Iris pigment epithelial cell (primary cell): ENCODE measurements at regions not wholly inside any gene's neighbourhood (a gene's known extent, or its start where the extent isn't known, plus 50 kb on each side); places are given as distances from the start of the nearest gene placed in this dataset.

ENCODE experiments used
- DNase-seq: peaks from one replicate; pipeline ENCODE4 v3.0.0-alpha.2; 2011; ENCODE audit warnings: low read depth

GRCh38 chr20:50379049-50379990 lies 130.9 kb upstream of the PTPN1 start:
- DNase-seq: peak; percentile 92

- DNase-seq: no peak
Measured at GRCh38 chr20:50379991-50380696, 130.0 kb upstream of the PTPN1 start.

DNA sequence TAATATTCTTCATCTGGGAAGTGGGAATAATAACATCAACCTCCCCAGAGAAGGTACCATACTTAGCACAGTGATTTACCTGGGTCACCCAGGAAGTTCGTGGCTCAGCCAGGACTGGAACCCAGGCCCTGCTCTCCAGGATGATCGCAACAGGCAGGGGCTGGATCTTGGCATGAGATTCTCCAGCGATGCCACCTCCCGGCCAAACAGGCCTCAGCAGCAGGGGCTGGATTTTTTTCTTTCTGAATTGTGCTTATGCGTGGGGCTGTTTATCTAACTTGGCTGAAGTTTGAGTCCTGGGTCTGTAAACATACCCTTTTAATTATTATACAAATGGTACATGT lies 129.5 kb upstream of the PTPN1 start:
- peak; percentile 52 for DNase-seq

DNA sequence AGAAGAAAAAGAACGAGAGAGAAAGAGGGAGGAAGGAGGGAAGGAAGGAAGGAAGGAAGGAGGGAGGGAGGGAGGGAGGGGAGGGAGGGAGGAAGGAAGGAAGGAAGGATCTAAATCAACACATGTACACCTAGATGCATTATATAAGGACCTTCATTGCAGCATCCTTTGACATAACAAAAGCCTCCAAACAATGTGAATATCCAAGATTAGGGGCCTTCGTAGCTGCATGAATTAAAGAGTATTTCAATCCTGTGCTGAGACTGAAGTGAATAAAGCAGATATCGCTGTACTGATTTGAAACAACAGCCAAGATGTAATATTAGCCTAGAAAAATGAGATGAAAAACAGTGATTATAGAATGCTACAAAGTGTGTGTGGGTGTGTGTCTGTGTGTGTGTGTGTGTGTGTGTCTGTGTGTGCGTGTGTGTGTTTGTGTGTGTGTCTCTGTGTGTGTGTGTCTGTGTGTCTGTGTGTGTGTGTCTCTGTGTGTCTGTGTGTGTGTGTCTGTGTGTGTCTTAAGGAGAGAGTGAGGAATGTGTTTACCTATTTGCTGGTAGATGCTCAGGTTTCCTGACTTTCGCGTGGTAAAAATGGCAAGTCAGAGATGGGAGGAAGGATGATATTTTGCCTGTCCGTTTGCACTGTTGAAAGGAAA lies 129.0 kb upstream of the PTPN1 start:
- no peak for DNase-seq

DNA sequence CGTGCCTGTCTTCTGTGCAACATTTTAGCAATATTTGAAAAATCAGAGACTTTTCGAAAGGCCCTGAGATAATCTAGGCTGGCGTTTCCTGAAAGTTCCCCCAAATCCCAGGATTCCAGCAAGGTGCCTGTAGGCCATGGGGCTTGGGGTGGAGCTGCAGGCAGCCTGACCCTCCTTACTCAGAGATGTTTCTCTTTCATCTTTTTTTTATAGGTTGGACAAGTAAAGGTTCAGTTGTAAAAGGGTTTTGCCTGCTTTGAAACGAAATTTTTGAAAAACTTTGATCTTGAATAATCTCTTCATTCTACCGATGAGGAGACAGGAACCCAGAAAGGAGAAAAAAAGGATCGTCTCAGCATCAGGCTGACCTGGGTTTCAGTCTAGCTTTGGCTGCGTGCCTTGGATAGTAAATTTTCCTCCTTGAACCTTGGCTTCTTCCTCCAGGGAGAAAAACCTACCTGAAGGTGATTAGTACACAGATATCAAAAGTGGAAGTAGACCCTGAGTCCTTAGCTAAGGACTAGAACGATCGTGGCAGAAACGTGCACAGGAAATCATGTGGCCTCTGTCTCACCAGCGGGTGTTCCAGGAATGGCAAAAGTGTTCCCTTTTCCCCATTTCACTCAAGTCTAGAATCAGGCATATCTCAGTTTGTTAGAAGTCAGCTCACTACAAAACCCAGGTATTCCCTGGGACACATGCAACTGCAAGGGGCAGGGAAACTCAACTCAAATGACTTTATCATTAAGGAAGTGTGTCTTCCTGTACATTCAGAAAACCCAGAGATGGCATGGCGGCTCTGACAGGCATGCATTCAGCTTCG lies 128.2 kb upstream of the PTPN1 start:
- no peak for DNase-seq

DNA sequence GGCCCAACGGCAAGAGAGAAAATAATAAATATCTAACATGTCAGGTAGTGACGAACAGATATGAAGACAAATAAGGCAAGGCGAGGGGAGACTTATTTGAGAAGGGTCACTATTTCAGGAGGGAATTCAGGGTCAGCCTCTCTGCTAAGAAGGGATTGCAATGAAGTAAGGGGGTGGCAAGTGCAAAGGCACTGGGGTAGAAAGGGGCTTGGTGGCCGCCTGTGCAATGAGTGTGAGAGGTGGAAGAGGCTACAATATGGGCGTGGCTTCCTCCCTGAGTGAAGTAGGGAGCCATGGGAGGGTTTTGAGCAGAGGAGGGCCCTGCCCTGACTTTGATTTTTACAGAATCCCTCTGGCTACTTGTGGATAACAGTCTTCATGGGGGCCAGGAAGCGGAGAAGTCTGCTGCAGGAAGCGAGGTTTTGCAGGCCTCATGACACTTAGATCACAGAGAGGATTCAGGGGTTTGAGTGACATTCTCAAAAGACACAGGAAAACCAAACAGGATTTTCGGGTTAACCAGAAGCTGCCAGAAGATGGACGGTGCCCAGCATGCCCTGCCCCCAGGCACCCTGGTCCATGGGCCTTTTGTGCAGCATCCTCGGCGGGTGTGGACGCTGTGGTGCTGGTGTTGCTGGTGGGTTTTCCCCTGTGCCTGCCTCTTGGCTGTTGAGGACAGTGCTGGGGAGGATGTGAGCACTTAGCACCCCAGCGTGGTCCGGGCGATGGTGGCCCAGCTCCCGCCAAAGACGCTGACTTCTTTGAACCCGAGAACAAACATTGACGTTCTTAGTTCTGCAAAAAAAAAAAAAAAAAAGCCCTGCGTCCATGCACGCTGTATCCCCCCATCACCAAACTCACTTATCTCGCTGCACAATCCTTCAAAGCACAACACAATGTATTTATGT lies 124.2 kb upstream of the PTPN1 start:
- DNase-seq: no peak

DNA sequence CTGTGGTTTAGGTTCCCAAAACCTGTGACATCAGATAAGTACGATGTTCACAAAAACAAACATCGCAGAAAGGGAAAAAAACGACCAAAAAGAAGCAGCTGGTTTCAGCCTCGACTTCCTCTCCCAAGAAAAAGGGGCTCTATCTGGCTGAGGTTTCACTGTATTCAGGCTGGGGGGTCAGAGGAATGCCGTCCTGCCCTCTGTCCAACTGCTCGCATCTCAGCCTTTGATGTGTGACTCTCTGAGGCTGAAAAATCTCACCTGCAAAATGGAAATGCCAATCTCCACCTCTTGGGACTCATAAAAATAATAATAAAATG lies 123.6 kb upstream of the PTPN1 start:
- no peak for DNase-seq

DNA sequence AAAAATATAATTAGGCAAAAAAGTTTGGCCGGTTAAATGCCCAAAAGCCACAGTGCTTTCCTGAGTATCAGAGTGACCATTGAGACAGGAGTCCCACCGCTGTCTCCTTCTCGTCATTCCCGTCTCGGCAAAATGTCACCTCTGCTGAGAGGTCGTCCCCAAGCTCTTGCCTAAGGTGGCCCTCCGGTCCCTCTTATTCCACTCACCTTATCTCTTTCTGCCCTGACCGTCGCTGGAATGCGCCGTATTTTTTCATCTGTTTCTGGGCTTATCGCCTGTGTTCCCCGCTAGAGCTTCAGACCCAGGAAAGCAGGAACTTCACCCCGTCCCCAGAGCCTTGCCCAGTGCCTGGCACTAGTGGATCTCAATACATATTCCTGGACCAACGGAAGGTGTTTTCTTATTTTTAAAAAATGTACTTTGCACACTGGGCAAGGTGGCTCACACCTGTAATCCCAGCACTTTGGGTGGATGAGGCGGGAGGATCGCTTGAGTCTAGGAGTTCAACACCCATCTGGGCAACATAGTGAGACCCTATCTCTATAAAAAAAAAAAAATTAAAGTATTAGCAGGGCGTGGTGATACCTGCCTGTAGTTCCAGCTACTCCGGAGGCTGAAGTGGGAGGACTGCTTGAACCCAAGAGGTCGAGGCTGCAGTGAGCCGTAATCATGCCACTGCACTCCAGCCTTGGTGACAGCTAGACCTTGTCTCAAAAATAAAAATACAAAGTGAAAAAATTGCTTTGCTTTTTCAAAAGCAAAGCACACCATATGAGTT lies 122.8 kb upstream of the PTPN1 start:
- DNase-seq: no peak

- no peak for DNase-seq
Measured at GRCh38 chr20:50387996-50388332, 122.2 kb upstream of the PTPN1 start.

GRCh38 chr20:50388733-50389437 lies 121.3 kb upstream of the PTPN1 start:
- no peak for DNase-seq

DNA sequence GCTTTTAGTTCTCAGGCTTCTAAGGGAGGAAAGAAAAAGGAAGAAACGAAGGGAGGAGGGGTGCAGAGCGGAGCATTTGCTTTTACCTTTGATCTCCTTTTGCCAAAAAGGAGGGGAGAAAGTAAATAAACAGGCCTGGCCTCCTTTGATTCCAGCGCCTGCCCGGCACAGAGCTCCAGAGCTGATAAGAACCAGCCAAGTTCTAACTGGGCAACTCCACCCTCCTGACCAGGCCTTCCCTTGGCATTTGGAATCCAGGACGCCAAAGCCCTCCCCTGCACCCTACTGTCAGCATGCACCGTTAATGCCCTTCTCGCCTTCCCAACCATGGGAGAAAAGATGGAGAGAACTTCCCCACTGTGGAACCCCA lies 120.8 kb upstream of the PTPN1 start:
- no peak for DNase-seq

- no peak for DNase-seq
Measured at GRCh38 chr20:50389808-50390684, 120.1 kb upstream of the PTPN1 start.

DNA sequence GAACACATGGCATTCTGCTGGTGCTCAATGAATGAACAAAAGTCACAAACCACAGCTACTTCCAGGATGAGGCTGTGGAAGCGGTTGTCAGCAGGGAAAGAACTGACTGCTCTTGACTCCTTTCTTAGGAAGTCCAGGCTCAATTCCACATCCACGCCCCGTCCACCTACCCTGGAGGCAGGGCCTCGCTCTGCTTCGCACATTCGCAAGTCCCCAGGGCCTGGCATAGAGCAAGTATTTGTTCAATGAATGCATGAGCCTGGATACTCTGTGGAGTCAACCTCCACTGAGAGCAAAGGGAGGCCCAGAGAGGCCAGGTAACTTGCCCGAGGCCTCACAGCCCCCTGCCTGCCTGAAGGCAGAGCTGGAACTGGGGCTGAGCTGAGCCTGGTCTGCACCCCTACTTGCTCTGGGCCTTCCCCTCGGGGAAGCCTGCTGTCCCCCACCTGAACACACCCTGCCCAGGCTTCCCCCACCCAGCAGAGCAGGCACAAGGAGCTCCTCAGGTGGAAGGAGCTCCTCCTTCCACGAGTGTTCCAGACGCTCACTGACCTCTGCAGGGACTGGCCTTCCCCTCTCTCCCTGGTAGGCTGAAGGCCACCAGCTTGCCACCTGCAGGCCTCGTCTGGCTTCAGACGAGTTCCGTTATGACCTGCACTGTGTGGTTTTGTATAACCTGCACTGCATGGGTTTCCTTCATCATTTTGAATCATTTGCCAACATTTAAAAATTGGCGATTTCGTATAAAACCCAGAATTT lies 119.3 kb upstream of the PTPN1 start:
- DNase-seq: no peak

DNA sequence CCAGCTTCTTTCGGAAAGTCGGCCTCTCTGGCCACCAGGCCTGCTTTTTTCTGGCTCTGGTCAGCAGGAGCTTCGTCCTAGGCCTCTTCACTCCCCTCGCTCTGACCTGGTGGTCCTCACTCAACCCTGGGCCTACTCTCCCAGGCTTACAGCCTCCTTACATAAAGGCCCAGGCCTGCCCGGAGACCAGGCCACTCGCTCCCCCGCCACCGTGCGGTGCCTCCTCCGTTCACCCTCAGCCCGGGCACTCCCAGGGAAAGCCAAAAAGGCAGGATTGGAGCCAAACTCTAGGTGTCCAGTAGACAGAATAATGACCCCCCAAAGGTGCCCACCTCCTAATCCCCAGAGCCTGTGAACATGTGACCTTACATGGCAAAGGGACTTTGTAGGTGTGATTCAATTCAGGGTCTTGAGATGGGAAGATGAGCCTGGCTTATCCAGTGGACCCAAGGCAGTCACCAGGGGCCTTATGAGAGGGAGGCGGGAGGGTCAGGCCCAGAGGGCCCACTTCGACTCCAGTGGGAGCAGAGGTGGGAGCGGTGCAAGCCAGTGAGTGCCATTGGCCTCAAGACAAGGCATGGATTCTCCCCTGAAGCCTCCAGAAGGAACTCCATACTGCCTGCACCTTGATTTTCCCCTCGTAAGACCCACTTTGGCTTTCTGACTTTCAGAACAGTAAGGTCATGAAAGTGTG lies 118.6 kb upstream of the PTPN1 start:
- DNase-seq: no peak

GRCh38 chr20:50392138-50392866 lies 117.9 kb upstream of the PTPN1 start:
- no peak for DNase-seq

- no peak for DNase-seq
Measured at GRCh38 chr20:50393242-50393641, 116.9 kb upstream of the PTPN1 start.
